Nephron (organoid): ENCODE measurements at regions not wholly inside any gene's neighbourhood (a gene's known extent, or its start where the extent isn't known, plus 50 kb on each side); places are given as distances from the start of the nearest gene placed in this dataset.
A peak's percentile ranks its signal among the peaks of the same experiment; 100 is the strongest.
"Not testable (repeated sequence)": the region's sequence is repeated elsewhere in the genome, so short reads cannot be mapped to it uniquely, and the experiment has no call there.

Experiments
- H3K27ac Mint-ChIP-seq, 3 experiments: 2 replicates each; pipeline ENCODE4 v1.8.0; 2020; ENCODE audit warnings: mixed read lengths in 3 of 3, mild to moderate bottlenecking in 2 of 3, moderate library complexity in 1 of 3
- H3K27me3 Mint-ChIP-seq: 2 replicates; pipeline ENCODE4 v1.8.0; 2021; ENCODE audit warnings: low read depth, mild to moderate bottlenecking, moderate library complexity, mixed read lengths
- H3K36me3 Mint-ChIP-seq: 2 replicates; pipeline ENCODE4 v1.8.0; 2020; ENCODE audit warnings: low read depth, mixed read lengths
- H3K4me1 Mint-ChIP-seq: 2 replicates; pipeline ENCODE4 v1.8.0; 2020; ENCODE audit warnings: mixed read lengths
- H3K4me3 Mint-ChIP-seq, 3 experiments: 2 replicates each; pipeline ENCODE4 v1.8.0; 2020; ENCODE audit warnings: mild to moderate bottlenecking in 3 of 3, mixed read lengths in 3 of 3, moderate library complexity in 2 of 3
- H3K9me3 Mint-ChIP-seq: 2 replicates; pipeline ENCODE4 v1.8.0; 2020; ENCODE audit warnings: mixed read lengths
- CTCF ChIP-seq, 3 experiments: fragments of 200-600 bp; sonication (generic); IDR thresholded peaks; one replicate each; pipeline ENCODE4 v1.5.0; 2021; ENCODE audit warnings: antibody characterized with exemption in 3 of 3; ENCODE audit not compliant: unreplicated experiment in 3 of 3

- TF ChIP-seq CTCF (IDR thresholded peaks at IDR 0.05; ENCODE audit: unreplicated experiment in 3 of 3) = no peak
- Mint-ChIP-seq H3K4me1 (peaks cover 6% of the 10 kb centered on the region), H3K9me3 (peaks cover 17% of the 10 kb centered on the region), H3K27ac (no peak overlapping the region), H3K4me3 (no peak overlapping the region), H3K27me3 (peaks cover 16% of the 10 kb centered on the region), H3K36me3 (no peaks in the 10 kb centered on the region)
These were observed 142.6 kb downstream of the CDH26 start for GRCh38 chr20:60100780-60101179.

- H3K36me3 Mint-ChIP-seq = no peaks in the 10 kb centered on the region
- peaks cover 6% of the 10 kb centered on the region for H3K4me1 Mint-ChIP-seq
- H3K27me3 Mint-ChIP-seq = peaks cover 16% of the 10 kb centered on the region
- no peak overlapping the region for H3K27ac Mint-ChIP-seq
- no peak for TF ChIP-seq CTCF (IDR thresholded peaks at IDR 0.05; ENCODE audit: unreplicated experiment in 3 of 3)
- H3K9me3 Mint-ChIP-seq = peaks cover 17% of the 10 kb centered on the region
- no peak overlapping the region for H3K4me3 Mint-ChIP-seq
These were observed 143.1 kb downstream of the CDH26 start for GRCh38 chr20:60101201-60101890.

GRCh38 chr20:60101891-60102281 is 143.7 kb downstream of the CDH26 start:
- Mint-ChIP-seq H3K4me1 (peaks cover 6% of the 10 kb centered on the region), H3K27ac (no peak overlapping the region), H3K36me3 (no peaks in the 10 kb centered on the region), H3K9me3 (peaks cover 17% of the 10 kb centered on the region), H3K4me3 (no peak overlapping the region), H3K27me3 (peaks cover 13% of the 10 kb centered on the region)
- no peak for TF ChIP-seq CTCF (IDR thresholded peaks at IDR 0.05; ENCODE audit: unreplicated experiment in 3 of 3)

- Mint-ChIP-seq H3K9me3 (peaks cover 16% of the 10 kb centered on the region), H3K27me3 (peaks cover 17% of the 10 kb centered on the region), H3K27ac (no peak overlapping the region), H3K4me3 (no peak overlapping the region), H3K4me1 (peaks cover 6% of the 10 kb centered on the region), H3K36me3 (no peaks in the 10 kb centered on the region)
- TF ChIP-seq CTCF (IDR thresholded peaks at IDR 0.05; ENCODE audit: unreplicated experiment in 3 of 3) = no peak
These were observed 144.5 kb downstream of the CDH26 start for GRCh38 chr20:60102665-60103210.

- no peak for TF ChIP-seq CTCF (IDR thresholded peaks at IDR 0.05; ENCODE audit: unreplicated experiment in 3 of 3)
These were observed 147.0 kb downstream of the CDH26 start for GRCh38 chr20:60104993-60105803.

GRCh38 chr20:60106186-60106585 is 148.0 kb downstream of the CDH26 start:
- not testable (repeated sequence) for H3K27ac Mint-ChIP-seq, H3K9me3 Mint-ChIP-seq, H3K36me3 Mint-ChIP-seq, H3K4me1 Mint-ChIP-seq, H3K4me3 Mint-ChIP-seq
- peaks cover 14% of the 10 kb centered on the region for H3K27me3 Mint-ChIP-seq

More at GRCh38 chr20:60104993-60105803, 147.0 kb downstream of the CDH26 start:
- H3K4me3 Mint-ChIP-seq = no peak overlapping the region
- H3K27me3 Mint-ChIP-seq = peaks cover 18% of the 10 kb centered on the region
- peaks cover 6% of the 10 kb centered on the region for H3K9me3 Mint-ChIP-seq
- H3K36me3 Mint-ChIP-seq = no peaks in the 10 kb centered on the region
- H3K27ac Mint-ChIP-seq = peak overlapping the region in 1 of 3 experiments; percentile 31
- H3K4me1 Mint-ChIP-seq = peaks cover 6% of the 10 kb centered on the region
